Epithelial cell of prostate (primary cell): ENCODE measurements at regions not wholly inside any gene's neighbourhood (a gene's known extent, or its start where the extent isn't known, plus 50 kb on each side); places are given as distances from the start of the nearest gene placed in this dataset.
"Not testable (repeated sequence)": the region's sequence is repeated elsewhere in the genome, so short reads cannot be mapped to it uniquely, and the experiment has no call there.

Source experiments
- DNase-seq: peaks from one replicate; pipeline ENCODE4 v3.0.0-alpha.2; 2011; ENCODE audit warnings: low read depth, low spot score
- H3K27ac ChIP-seq: fragments of 450-650 bp; 2 replicates; pipeline ENCODE4 v1.5.1; 2017; ENCODE audit warnings: mild to moderate bottlenecking

DNA sequence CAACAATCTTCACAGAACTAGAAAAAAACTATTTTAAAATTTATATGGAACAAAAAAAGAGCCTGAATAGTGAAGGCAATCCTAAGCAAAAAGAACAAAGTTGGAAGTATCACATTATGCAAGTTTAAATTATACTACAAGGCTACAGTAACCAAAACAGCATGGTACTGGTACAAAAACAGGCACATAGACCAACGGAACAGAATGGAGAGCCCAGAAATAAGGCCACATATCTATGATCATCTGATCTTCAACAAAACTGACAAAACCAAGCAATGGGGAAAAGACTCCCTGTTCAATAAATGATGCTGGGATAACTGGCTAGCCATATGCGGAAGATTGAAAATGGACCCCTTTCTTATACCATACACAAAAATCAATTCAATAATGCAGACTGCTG, 74.4 kb upstream of the RTN4 start:
- H3K27ac ChIP-seq, DNase-seq: not testable (repeated sequence)

DNA sequence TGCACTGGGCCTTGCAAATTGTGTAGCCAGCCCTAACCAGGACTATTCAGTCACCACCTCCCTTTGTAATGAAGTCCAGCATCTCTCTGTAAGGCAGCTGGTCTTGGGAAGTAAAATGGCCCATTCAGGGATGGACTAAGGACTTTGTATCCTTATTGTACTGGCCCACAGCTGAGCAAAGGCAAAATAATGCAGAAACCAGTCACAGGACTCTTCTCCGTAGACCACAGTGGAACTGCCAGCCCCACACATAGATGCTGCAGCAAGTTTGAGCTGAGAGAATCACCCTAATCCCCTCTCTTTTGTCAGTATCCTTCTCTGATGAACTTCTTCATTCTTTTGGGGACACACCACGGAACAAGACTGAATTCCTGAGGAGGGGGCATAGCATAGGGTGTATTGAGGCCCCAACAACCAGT, 73.6 kb upstream of the RTN4 start:
- no peak overlapping the region for H3K27ac ChIP-seq

DNA sequence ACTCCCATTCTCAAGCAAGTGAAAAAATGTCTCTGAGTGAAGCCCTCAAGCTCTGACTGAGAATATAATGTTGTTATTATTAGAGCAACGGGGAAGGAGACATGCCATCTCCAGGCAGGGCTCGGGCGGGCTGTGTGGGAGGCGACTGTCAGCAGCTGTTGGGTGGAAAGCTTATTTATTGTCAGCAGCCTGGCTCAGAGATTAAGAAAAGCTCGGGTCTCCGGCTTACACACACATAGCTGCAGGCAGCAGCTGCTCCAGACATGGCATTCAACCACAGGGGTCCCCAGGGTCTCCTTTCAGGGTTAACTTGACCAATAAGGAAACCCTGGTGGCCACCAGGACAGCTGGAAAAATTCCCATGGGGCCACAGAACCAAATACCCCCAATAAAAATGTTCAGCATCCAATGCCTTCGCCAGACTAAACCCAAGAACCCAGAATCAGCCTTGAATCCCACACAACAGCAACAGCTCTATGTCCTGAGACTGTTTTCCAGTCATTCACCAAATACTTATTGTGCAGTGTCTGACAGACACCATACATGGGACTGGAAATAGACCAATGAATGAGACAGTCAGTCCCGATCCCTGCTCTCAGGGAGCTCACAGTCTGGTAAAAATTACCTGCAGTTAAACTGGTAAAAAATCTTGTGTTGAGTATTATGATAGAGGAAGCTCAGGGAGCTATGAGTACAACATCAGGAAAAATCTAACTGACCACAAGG, 70.5 kb upstream of the RTN4 start:
- no peak for DNase-seq
- H3K27ac ChIP-seq, result no peak overlapping the region

More for the DNA sequence above, 73.6 kb upstream of the RTN4 start:
- DNase-seq, result no peak

DNA sequence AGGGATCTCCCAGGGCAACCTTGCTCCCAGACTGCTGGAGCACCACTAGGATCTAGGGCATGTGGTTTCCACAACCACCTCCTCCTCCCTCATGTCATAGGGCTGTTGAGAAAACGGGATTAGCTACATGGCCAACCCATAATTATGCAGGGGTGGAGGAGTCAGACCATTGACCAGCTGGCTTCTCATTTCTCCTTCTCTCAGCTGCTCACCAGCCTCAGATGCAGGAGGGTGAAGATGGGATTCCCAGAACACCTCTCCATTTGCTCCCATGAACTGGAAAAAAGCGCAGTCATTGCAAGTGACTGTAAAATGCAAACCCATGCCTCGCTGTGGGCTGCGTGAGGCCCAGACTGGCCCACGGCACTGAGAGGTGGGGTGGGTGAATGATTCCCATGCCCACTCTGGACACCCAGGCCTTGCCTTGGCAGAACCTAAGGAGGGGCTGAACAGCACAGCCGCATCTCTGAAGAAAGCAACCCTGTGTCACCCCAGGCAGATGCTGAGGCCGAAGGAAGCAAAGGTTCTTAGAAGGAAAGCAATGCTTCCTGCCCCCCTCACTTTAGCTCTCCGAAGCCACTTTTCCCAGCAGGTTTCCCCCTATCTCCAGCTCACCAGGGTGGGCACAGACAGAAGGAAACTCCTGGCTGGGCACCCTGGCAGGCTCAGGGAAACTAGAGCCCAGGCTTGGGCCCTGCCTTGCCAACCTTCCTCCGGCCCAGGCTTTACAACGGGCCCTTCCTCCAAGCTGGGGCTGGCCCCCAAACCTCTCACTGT, 69.6 kb upstream of the RTN4 start:
- no peak for DNase-seq
- H3K27ac ChIP-seq, result no peak overlapping the region

DNA sequence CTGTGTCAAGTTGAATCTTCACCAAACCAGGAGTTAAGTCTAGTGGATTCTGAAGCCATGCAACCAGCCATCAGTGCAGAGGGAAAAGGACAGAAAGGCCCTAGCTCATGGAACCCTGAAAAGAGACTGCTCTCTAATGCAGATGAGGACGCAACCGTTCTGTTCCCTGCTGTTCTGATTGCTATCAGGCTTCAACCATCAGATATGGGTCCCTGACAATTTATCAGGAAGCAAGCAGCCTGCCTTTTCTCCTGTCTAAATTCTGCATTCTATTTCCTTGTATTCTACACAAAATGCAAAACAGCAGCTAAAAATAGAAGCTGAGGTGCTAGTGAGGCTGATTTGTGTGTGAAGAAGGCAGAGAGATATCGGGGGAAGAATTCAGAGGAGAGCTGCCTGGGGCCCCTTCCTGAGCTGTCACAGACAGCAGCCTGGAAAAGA, 68.4 kb upstream of the RTN4 start:
- H3K27ac ChIP-seq, result no peak overlapping the region
- no peak for DNase-seq

DNA sequence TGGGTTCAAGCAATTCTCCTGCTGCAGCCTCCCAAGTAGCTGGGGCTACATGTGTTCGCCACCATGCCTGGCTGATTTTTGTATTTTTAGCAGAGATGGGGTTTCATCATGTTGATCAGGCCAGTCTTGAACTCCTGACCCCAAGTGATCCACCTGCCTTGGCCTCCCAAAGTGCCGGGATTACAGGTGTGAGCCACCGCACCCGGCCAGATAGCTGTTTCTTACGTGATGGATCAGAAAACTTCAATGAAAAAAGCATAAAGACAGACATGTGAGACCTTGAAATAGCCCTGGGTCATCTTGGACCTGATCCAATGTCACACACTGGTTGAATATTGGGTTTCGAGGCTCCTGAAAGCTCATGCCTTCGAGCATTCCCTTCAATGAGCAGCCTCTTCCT, 66.7 kb upstream of the RTN4 start:
- no peak for DNase-seq
- no peak overlapping the region for H3K27ac ChIP-seq

DNA sequence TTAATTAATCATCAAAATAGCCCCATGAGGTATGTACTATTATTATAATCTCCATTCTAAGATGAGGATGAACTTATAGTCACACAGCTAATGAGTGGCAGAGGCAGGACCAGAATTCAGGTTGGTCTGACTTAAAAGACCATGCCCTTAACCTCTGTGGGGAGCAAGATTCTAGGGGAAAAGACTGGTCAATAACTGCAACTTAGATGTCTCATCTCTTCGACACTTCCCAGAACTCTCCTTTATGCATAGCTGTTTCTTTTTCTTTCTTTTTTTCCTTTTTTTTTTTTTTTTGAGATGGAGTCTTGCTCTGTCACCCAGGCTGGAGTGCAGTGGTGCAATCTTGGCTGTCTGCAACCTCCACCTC, 66.3 kb upstream of the RTN4 start:
- peak overlapping the region; percentile 35 for H3K27ac ChIP-seq
- no peak for DNase-seq

DNA sequence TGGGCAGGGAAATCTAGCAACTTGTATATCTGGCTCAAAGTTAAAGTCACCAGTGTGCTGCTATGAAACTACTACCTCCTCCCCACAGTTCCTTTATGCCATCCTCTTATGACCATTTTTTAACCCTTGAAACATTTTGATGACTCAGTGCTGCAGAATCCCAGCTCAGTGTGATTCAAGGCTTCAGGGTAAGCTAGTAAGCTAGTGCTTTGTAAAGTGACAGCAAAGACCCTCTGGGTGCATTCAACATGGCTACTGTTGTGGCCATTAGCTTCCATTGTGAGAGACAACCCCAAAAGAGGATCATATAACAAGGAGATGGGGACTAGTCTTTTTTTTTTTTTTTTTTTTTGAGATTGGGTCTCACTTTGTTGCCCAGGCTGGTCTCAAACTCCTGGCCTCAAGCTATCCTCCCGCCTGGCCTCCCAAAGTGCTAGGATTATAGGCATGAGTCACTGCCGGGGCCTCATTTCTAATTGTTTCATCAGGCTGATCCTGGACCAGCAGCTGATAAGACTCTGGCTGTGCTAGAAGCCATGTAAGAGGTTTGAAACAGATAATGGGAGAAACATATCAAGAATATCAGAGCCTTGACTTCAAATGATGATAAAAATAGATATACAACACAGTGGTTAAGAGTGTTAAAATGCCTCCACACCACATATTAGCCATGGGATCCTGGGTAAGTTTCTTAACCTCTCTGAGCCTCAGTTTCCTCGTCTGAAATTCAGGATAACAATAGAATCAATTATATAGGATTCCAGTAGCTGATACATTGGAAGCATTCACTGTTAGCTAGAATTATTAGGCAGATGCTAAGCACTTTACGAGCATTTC, 65.7 kb upstream of the RTN4 start:
- H3K27ac ChIP-seq, result peak overlapping the region; percentile 35
- no peak for DNase-seq

DNA sequence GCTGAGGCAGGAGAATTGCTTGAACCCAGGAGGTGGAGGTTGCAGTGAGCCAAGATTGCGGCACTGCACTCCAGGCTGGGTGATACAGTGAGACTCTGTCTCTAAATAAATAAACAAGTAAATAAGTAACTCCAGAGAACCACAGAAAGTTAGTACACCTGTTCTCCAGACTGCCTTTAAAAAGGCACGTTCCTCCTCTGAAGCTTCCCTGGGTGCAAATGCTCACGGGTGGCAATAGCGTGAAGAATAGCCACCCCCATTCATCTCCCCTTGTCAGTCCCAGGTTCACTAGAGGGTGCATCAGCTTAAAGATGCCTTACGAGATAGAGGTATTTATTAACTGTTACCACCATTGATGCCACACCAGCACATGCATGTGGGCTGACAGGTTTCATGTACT, 64.3 kb upstream of the RTN4 start:
- no peak for DNase-seq
- H3K27ac ChIP-seq, result no peak overlapping the region

DNA sequence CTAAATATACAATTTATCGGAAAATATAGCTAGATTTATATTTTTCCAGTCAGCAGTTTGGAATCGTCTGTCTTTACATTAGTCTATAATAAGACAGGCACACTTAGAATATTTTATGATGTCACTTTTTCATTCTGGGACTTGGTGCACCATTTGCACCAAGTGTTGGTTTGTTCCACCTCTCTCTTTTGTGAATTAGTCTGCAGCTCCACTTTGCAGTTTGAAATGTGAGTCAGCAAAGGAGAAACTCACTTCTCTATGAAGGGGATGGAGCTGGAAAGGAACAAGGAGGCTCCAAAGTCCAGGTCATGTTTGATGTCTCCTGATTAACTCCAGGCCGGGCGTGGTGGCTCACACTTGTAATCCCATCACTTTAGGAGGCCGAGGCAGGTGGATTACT, 63.8 kb upstream of the RTN4 start:
- no peak for DNase-seq
- H3K27ac ChIP-seq, result no peak overlapping the region

DNA sequence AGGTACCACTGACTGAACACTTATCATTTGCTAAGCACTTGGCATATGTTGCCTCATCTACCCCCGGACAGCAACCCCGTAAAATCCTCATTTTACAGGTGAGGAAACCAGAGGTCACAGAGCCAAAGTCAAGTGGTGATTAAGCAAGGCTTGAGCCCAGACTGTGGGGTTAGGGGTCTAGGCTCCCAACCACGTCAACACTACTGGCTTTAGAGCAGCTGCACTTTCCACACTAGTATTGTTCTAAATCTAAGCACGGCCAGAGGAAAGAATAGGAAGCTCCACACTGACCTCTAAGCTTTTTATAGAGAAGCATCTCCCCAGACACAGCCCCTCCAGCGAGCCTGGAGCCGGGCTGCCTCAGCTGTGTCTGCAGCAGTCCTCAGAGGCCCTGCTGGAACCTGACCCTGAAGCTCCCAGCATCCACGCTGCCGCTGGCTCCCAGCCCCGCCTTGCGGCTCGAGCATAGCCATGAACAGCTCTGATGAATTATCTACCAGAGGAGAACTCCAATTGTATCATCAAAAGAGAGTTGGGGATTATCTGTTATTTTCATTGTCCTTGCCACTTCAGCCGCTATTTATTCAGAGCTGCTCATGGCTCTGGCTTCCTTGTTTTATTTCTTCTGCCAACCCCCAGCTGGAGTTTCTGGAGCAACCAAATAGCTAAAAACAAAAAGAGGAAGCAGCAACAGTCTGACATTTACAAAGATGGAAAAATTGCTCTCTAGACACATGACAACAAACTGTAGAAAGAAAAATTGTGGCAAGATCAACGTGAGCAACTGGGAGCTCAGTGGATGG, 62.2 kb upstream of the RTN4 start:
- no peak for DNase-seq
- no peak overlapping the region for H3K27ac ChIP-seq

DNA sequence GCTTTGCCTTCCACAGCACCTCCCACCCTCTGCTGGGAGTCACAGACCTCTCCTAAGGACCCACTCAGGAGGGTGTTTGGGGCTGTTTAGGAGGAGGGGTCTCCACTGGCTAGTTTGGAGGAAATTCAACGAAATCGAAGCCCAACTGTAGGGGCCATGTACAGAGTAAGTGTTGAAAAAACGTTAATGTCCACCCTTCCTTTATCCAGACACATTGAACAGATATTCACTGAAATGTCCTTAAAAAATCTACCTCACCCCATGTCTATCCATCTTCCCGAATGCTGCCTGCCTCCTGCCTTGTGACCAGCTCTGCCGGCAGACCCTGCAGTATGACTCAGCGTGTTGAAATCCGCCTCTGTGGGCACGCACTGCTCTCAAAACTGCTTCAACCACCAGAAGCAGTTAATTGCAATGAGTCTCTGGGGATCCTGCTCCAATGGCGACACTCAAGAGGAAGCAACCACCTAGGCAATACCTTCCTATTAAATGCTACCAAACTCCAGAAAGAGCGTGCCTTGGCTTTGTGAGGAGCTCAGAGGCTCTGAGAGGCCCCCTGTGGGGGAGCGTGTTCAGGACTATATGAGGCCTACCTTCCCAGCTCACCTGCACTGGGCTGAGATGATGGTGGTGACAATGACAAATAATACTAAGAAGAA, 61.4 kb upstream of the RTN4 start:
- DNase-seq, result no peak
- H3K27ac ChIP-seq, result no peak overlapping the region

DNA sequence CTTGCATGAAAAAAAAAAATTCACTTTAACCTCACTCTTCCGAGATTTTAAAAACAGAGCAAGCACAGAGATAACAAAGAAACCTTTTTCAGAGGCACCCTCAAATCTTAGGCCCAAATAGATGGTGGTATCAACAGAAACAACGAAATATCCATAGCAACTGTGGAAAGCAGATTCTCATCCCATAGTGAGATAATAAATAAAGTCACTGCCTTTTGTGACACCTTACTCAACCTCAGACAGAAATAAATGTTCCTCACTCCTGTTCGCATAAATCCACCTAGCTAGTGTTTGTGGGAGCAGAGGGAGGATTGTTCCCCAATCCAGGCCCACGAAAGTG, 60.9 kb upstream of the RTN4 start:
- no peak for DNase-seq
- H3K27ac ChIP-seq, result no peak overlapping the region

DNA sequence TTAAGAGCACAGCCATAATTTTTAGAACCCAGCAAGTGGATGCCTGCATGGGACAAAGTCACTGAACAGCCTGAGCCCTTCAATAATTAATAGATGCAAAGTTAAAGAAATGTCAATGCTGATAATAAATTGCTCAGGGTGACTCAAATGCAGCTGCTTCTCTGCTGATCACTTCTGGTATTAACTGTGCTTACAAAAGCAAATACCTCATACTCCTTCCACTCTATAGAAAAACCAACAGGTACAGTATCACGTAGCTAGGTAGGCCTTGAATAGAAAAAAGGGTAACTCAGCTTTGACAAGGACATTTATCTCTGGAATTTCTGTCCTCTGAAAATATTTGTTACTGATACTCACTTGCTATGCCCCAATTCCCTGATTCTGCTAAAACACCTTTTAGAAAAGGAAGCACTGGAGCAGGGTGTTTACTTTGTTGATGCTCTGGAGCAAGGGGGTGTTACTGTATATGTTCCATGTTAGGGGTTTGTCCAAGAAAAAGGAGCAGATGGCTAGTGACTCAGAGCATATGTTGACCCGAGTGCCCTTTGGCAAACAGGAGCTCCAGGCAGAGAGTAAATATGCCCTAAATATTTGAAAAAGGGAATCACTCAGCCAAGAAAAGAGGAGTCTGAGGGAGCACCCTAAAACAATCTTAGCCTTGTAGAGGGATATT, 59.1 kb upstream of the RTN4 start:
- H3K27ac ChIP-seq, result peak overlapping the region; percentile 31
- DNase-seq, result no peak

DNA sequence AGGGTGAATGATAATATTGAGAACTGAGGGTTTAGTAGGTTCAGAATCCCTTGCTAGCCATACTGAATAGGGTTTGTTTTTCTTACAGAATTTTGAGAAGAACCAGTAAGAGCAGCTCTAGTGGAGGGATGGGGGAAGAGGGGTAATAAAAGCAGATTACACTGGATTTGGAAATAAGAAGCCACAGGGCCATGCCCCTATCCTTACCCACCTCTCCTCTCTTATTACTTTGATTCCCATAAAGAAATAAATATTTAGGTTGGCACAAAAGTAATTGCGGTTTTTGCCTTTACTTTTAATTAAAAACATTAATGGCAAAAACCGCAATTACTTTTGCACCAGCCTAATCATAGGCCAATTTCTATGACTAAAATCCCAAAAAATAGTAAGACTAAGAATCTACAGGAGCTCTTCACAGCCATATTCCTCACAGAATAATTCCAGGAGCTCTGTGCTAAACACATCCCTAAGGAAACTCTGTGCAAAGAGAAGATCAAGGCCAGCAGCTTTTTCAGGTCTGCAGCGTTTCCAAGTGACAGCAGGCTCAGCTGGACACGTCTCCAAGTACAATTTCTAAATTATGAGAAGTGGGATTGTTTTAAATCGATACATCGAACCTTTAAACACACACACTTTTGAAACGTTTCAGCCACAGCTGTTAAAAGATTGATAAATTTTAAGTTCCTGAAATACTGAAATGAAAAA, 58.4 kb upstream of the RTN4 start:
- no peak overlapping the region for H3K27ac ChIP-seq
- no peak for DNase-seq

DNA sequence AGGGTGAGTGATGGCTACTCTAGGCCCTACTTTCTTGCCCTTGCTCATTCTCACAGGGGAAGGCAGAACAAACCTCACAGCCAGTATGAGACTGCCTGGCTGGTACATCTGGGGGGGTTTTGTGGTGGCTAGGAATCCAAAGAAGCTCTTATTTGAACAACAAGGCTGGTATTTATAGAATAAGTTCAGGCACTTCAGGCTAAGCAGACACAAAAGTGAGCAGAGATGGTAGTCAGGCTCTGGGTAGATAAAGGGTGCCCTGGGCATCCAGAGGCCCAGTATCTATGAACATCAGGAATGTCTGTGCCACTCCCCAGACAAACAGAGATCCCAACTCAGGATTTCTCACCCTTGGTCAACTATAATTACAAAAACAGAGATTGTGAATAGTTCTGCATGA, 57.2 kb upstream of the RTN4 start:
- no peak overlapping the region for H3K27ac ChIP-seq
- no peak for DNase-seq

DNA sequence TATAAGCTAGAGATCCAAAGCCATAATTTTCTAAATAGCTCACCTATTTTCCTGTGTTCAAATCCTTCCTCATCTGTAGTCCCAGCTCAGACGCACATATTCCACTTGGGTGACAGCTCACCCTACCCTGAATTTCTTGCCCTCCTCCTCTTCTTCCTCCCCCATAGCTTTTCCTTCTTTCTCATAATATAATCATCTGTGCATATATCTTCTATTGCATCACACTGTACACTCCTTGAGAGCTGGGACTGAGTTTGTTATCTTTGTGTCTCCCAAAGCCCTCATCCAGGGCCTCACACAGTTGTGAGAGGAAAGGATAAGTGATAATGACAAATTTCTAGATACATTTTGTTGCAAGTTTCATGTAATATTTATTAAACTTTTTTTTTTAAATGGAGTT, 55.9 kb upstream of the RTN4 start:
- H3K27ac ChIP-seq, result peak overlapping the region; percentile 4
- DNase-seq, result no peak

DNA sequence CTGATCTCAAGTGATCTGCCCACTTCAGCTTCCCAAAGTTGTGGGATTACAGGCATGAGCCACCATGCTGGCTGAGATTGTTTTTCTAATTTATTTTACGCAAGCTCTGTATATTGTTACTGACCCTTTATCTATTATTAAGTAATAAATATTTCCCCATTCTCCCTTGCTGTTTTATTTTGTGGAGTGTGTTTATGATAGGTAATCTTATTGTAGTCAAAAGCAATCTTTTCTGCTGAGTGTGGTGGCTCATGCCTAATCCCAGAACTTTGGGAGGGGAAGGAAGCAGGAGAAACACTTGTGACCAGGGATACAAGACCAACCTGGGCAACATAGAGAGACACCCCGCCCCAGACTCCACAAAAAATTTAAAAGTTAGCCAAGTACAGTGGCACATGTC, 55.2 kb upstream of the RTN4 start:
- peak overlapping the region; percentile 4 for H3K27ac ChIP-seq
- DNase-seq, result no peak

DNA sequence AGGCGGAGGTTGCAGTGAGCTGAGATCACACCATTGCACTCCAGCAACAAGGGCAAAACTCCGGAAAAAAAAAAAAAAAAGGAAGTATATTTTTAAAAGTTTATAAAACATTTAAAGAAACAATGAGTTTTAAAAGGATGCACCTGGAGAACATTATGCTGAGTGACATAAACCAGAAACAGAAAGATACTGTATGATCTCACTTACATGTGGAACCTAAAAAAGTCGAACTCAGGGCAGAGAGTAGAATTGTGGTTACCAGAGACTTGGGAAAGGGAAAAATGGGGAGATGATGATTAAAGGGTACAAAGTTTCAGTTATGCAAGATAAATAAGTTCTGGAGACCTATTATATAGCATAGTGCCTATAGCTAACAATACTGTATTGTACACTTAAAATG, 52.8 kb upstream of the RTN4 start:
- DNase-seq, result no peak
- H3K27ac ChIP-seq, result no peak overlapping the region
